ENCODE measurements at regions not wholly inside any gene's neighbourhood (a gene's known extent, or its start where the extent isn't known, plus 50 kb on each side); places are given as distances from the start of the nearest gene placed in this dataset.

DNA sequence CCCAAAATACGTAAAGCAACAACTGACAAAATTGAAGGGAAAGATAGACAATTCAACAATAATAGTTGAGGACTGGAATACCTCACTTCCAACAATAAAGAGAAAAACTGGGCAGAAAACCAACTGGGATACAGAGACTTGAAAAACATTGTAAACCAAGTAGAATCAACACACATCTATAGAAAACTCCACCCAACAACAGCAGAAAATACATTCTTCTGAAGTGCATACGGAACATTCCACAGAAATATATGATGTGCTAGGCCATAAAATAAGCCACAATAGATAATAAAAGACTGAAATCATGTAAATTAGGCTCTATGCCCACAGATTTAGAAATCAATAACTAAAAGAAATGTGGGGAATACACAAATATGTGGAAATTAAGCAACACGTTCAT is 98.4 kb upstream of the THBS1 start (continued):
- TF ChIP-seq CHD7 (IDR thresholded peaks at IDR 0.05; ENCODE audit: insufficient replicate concordance, low read length) (no peak), JUND (IDR thresholded peaks at IDR 0.05; ENCODE audit: low read length) (no peak), KDM4A (IDR thresholded peaks at IDR 0.05; ENCODE audit: low read depth, low read length, severe bottlenecking) (no peak), MAFK (IDR thresholded peaks at IDR 0.05; ENCODE audit: low read depth, low read length) (no peak), EZH2 (IDR thresholded peaks at IDR 0.05; ENCODE audit: low read depth, low read length, severe bottlenecking) (no peak), SIX5 (IDR thresholded peaks at IDR 0.05; ENCODE audit: low read depth, low read length) (no peak), RFX5 (IDR thresholded peaks at IDR 0.05; ENCODE audit: borderline replicate concordance, low read depth, low read length) (no peak), POU5F1 (IDR thresholded peaks at IDR 0.05; ENCODE audit: low read depth, low read length) (no peak), RXRA (IDR thresholded peaks at IDR 0.05; ENCODE audit: insufficient read depth, low read depth, low read length) (no peak), TCF12 (IDR thresholded peaks at IDR 0.05; ENCODE audit: low read depth, low read length) (no peak)
- TF ChIP-seq, protein P1, sequence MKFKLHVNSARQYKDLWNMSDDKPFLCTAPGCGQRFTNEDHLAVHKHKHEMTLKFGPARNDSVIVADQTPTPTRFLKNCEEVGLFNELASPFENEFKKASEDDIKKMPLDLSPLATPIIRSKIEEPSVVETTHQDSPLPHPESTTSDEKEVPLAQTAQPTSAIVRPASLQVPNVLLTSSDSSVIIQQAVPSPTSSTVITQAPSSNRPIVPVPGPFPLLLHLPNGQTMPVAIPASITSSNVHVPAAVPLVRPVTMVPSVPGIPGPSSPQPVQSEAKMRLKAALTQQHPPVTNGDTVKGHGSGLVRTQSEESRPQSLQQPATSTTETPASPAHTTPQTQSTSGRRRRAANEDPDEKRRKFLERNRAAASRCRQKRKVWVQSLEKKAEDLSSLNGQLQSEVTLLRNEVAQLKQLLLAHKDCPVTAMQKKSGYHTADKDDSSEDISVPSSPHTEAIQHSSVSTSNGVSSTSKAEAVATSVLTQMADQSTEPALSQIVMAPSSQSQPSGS (IDR thresholded peaks at IDR 0.05; ENCODE audit: low read length) = no peak
